GM10248 (cell line): ENCODE measurements at regions not wholly inside any gene's neighbourhood (a gene's known extent, or its start where the extent isn't known, plus 50 kb on each side); places are given as distances from the start of the nearest gene placed in this dataset.
"Not testable (repeated sequence)": the region's sequence is repeated elsewhere in the genome, so short reads cannot be mapped to it uniquely, and the experiment has no call there.

Source experiments
- CTCF ChIA-PET: fragments of 300-600 bp; sonication (Branson Sonifier 250); formaldehyde crosslinking; extraction: SDS; loops from one replicate; lab custom pipeline; 2021; ENCODE audit warnings: antibody characterized with exemption; lab: Yijun Ruan, JAX
- POLR2A ChIA-PET: fragments of 350-650 bp; sonication (Branson Sonifier 250); formaldehyde crosslinking; extraction: SDS; loops from one replicate; lab custom pipeline; 2020; ENCODE audit warnings: antibody characterized with exemption; lab: Yijun Ruan, JAX
- DNase-seq: peaks from one replicate; pipeline ENCODE4 v3.0.0; 2012; ENCODE audit errors: extremely low spot score
- CTCF ChIP-seq: IDR thresholded peaks from 2 replicates; pipeline ENCODE4 v1.5.1; 2012; ENCODE audit warnings: mild to moderate bottlenecking, low read depth; ENCODE audit errors: extremely low read depth, missing control alignments, control extremely low read depth

GRCh38 chr12:73984552-73984951, 553.1 kb upstream of the ATXN7L3B start:
- no peak for DNase-seq
- ChIA-PET CTCF (interaction anchor here (1.6 kb wide), 1 partner anchor 16 kb away, joined by 5 read pairs; no protein-coding TSS in a partner anchor), POLR2A (no interaction called here)
- TF ChIP-seq CTCF = no peak

DNA sequence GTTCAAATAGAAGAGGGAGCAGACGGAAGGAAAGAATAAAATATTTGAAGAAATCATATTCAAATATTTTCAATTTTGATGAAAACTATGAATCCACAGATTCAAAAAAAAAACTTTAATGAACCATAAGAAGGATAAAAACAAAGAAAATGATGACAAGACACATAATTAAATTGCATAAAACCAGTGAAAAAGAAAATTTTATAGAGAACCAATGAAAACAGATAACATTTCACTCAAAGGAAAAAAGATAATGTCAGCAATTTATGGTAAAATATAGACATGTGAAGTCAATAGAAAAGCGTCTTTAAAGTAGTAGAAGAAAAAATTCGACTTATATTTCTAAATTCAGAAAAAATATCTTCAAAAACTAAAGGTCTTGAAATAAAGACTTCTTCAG, 546.5 kb upstream of the ATXN7L3B start:
- no peak for DNase-seq
- CTCF ChIA-PET = no interaction called here
- POLR2A ChIA-PET = no interaction called here
- TF ChIP-seq CTCF = no peak

- no peak for DNase-seq
- TF ChIP-seq CTCF = no peak
- POLR2A ChIA-PET = no interaction called here
- CTCF ChIA-PET = interaction anchor here (0.9 to 1.2 kb wide), 2 partner anchors 10 to 23 kb away, joined by 3 read pairs; no protein-coding TSS in a partner anchor
Observed at GRCh38 chr12:73998894-73999293, 538.7 kb upstream of the ATXN7L3B start.

DNA sequence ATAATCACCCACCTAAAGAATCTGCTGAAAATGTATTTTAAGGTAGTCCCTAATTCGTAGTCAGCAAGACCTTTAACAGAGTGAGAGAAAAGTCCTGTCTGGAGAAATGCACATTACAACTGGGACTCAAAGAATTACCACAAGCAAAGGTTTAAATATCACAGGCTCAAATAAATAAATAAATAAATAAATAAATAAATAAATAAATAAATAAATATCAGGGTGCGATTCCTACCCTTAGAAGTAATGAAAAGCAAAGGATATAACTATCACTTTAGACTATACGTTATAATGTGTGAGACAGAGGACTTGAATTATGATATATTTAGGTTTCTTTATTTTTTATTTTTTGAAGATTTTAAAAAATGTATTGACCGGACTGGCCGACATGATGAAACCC, 522.5 kb upstream of the ATXN7L3B start:
- CTCF ChIA-PET = interaction anchor here (1.1 kb wide), 1 partner anchor 18 kb away, joined by 3 read pairs; no protein-coding TSS in a partner anchor
- POLR2A ChIA-PET = no interaction called here
- no peak for TF ChIP-seq CTCF

DNA sequence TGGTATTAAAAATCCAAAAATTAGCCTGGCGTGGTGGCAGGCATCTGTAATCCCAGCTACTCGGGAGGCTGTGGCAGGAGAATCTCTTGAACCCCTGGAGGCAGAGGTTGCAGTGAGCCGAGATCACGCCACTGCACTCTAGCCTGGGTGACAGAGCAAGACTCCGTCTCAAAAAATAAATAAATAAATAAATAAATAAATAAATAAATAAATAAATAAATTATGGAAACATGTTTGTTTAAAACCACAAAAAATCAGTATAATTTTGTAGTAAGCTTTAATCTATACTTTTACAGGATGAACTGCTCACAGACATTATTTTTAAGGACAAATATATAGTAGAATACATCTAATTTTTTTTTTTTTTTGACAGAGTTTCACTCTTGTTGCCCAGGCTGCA, 521.3 kb upstream of the ATXN7L3B start:
- DNase-seq, CTCF ChIA-PET, POLR2A ChIA-PET: not testable (repeated sequence)

More for the DNA sequence above, 522.5 kb upstream of the ATXN7L3B start:
- DNase-seq = no peak

DNA sequence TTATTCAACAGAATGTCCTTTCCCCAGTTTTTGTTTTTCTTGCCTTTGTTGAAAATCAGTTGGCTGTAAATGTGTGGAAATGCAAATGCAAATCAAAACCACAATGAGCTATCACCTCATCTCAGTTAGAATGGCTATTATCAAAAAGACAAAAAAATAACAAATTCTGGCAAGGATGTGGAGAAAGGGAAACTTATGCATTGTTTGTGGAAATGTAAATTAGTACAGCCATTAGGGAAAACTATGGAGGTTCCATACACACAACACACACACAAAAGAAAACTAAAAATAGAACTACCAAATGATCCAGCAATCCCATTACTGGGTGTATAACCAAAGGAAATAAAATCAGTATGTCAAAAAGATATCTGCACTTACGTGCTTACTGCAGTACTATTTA, 518.8 kb upstream of the ATXN7L3B start:
- POLR2A ChIA-PET = no interaction called here
- CTCF ChIA-PET = no interaction called here
- no peak for DNase-seq
- no peak for TF ChIP-seq CTCF

GRCh38 chr12:74021937-74022336, 515.7 kb upstream of the ATXN7L3B start:
- ChIA-PET CTCF (interaction anchor here (0.6 to 1.4 kb wide), 11 partner anchors 14 to 516 kb away, joined by 3 to 7 read pairs (median 3); no protein-coding TSS in a partner anchor), POLR2A (no interaction called here)
- peak; percentile 60 for TF ChIP-seq CTCF
- peak; percentile 29 for DNase-seq
